Pancreas (tissue), 10 donors: ENCODE measurements at regions not wholly inside any gene's neighbourhood (a gene's known extent, or its start where the extent isn't known, plus 50 kb on each side); places are given as distances from the start of the nearest gene placed in this dataset.

Source experiments
- ATAC-seq, 4 donors: fragments of 200-7000 bp; cut with Tn5 transposase; one replicate each; pipeline versions ENCODE4 v1.8.0 to v1.9.1; 2020; ENCODE audit warnings: mild to moderate bottlenecking in 4 of 4, moderate library complexity in 4 of 4
- DNase-seq, 6 donors: peaks; one replicate each; pipeline ENCODE4 v3.0.0-alpha.2; 2020
- FAIRE-seq: peaks from 2 replicates; lab custom pipeline; 2012; peaks lifted over from hg19 to GRCh38; lab: Jason Lieb, UNC
- H3K27ac ChIP-seq, 4 donors: fragments of 200-600 bp; sonication (generic); 1 replicate in 3 of 4; 2 replicates in 1 of 4; pipeline versions ENCODE4 v1.5.0 to v1.8.0; 2020
- H3K27me3 ChIP-seq, 4 donors: fragments of 200-600 bp; one replicate each; pipeline ENCODE4 v1.8.0; 2021
- H3K36me3 ChIP-seq, 3 donors: fragments of 200-600 bp; sonication (generic) in 1 of 3; one replicate each; pipeline versions ENCODE4 v1.5.0 to v1.8.0; 2020 to 2021
- H3K4me1 ChIP-seq, 3 donors: fragments of 200-600 bp; one replicate each; pipeline ENCODE4 v1.8.0; 2021
- H3K4me3 ChIP-seq, 4 donors: fragments of 200-600 bp; sonication (generic) in 2 of 4; one replicate each; pipeline versions ENCODE4 v1.5.0 to v1.8.0; 2020 to 2021
- H3K9me3 ChIP-seq, 4 donors: fragments of 200-600 bp; one replicate each; pipeline ENCODE4 v1.8.0; 2021
- WGBS, 2 donors: extraction: QIAGEN DNeasy Blood & Tissue Kit; methylation state at CpG; one replicate each; pipeline ENCODE4 v1.1.7; 2013; 5-methylcytosine and 5-hydroxymethylcytosine counted together
- intact Hi-C, 3 donors: fragments of 100-400 bp; cut with DNase I; formaldehyde crosslinking; loops; one replicate each; pipeline versions ENCODE4 v1.11.1 to v1.14.2; 2022
- TF ChIP-seq, protein P1 (sequence below), 4 donors: fragments of 200-600 bp; sonication (generic) in 3 of 4; IDR thresholded peaks; one replicate each; pipeline versions ENCODE4 v1.5.0 to v1.8.0; 2021; ENCODE audit warnings: antibody characterized with exemption in 4 of 4
- donor health status: healthy with polysubstance abuse.
- donor health status: DM: no; HTN: no; CAD: no; lungs with moderate emphysema.
- donor health status: DM: no; HTN: no; CAD: no.
- donor health status: control.
- donor health status: control.
- donor health status: Bipolar disorder and iron deficiency.
- donor health status: DM: yes; HTN: yes; CAD: no.
- donor health status: DM: no; HTN: no; CAD: no.
- donor health status: DM: no; HTN: no; CAD: no.
- donor health status: DM: yes; HTN: yes; CAD: no.

DNA sequence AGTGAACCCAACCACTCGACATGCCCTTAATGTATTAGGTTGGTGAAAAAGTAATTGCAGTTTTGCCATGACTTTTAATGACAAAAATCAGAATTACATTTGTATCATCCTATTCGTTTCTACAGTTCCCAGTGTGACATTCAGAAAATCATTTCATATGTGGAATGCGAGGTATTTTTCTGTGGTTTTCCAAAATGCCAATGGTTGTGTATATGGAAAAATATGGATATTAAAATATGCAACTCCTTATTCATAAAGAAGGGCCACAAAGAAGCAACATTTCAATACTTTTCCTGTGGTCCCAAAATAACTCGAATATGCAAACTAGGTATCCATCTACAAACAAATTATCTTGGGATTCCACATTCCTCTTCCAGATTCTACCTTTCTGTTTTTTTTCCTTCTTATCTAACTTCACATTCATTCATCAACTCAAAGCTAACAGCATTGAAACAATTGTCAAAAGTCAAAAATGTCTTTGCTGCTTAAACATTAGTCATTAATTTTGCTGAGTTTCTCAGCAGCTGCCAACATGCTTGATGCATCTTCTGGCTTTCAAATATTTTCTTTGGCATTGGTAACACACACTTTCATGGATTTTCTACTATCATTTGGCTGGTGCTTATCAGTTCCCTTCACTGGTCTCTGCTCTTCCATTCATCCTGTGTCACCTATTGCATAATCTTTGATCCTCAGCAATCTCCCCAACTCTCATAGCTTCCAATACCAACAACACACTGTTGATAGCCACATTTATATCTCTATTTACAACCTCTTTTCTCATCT is 1445.4 kb downstream of the EFNB2 start:
- WGBS, 2 donors, result 47 to 63% methylated on average over 4 of the region's 4 CpGs
- H3K27ac ChIP-seq, result no peak overlapping the region
- no peak for FAIRE-seq
- ATAC-seq, result no peak
- H3K9me3 ChIP-seq, result no peaks in the 10 kb centered on the region
- TF ChIP-seq, protein P1, sequence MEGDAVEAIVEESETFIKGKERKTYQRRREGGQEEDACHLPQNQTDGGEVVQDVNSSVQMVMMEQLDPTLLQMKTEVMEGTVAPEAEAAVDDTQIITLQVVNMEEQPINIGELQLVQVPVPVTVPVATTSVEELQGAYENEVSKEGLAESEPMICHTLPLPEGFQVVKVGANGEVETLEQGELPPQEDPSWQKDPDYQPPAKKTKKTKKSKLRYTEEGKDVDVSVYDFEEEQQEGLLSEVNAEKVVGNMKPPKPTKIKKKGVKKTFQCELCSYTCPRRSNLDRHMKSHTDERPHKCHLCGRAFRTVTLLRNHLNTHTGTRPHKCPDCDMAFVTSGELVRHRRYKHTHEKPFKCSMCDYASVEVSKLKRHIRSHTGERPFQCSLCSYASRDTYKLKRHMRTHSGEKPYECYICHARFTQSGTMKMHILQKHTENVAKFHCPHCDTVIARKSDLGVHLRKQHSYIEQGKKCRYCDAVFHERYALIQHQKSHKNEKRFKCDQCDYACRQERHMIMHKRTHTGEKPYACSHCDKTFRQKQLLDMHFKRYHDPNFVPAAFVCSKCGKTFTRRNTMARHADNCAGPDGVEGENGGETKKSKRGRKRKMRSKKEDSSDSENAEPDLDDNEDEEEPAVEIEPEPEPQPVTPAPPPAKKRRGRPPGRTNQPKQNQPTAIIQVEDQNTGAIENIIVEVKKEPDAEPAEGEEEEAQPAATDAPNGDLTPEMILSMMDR (IDR thresholded peaks at IDR 0.05), result no peak
- H3K27me3 ChIP-seq, result peaks cover 0 to 3% (median 0%) of the 10 kb centered on the region in 4 donors
- H3K4me3 ChIP-seq, result no peak overlapping the region
- intact Hi-C loops, result no loop called here
- DNase-seq, result no peak
- no peaks in the 10 kb centered on the region for H3K36me3 ChIP-seq
- H3K4me1 ChIP-seq, result no peaks in the 10 kb centered on the region

DNA sequence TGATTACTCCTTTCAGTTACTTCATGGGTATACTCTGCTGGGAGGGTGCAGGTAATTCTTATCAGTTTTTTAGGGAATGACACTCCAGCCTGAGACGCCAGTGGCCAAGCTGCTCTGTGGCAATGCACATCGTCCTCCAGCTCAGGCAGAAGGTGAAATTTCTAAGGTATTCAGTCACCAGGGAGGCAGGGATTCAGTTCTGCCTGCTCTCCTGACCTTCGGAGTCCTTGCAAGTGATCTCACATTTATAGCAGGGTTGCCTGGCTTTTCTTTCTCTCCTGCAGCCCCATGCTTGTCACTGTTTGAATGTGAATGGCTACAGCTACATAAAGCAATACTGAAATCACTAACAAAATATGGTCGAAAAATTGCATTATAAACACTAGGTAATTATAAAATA is 1447.5 kb downstream of the EFNB2 start:
- intact Hi-C loops, result no loop called here
- Histone ChIP-seq H3K36me3 (no peaks in the 10 kb centered on the region), H3K27me3 (no peaks in the 10 kb centered on the region), H3K27ac (no peak overlapping the region), H3K9me3 (no peaks in the 10 kb centered on the region), H3K4me3 (no peak overlapping the region), H3K4me1 (no peaks in the 10 kb centered on the region)
- ATAC-seq (no peak), FAIRE-seq (no peak), DNase-seq (no peak)
- TF ChIP-seq, protein P1 (IDR thresholded peaks at IDR 0.05), result no peak
- 34 to 39% methylated on average over 4 of the region's 4 CpGs for WGBS, 2 donors

DNA sequence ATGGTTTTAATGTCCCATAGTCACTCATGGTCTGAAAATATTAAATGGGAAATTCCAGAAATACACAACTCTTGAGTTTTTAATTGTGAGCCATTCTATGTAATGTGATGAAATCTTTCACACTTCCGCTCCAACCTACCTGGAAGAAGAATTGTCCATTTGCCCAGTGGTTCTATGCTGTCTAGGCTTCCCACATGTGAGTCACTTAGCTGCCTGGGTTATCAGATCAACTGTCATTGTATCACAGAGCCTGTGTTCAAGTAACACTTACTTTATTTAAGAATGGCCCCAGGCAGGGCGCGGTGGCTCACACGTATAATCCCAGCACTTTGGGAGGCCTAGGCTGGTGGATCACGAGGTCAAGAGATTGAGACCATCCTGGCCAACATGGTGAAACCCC is 1450.5 kb downstream of the EFNB2 start:
- ATAC-seq, result no peak
- Histone ChIP-seq H3K27ac (no peak overlapping the region), H3K36me3 (no peaks in the 10 kb centered on the region), H3K9me3 (no peaks in the 10 kb centered on the region), H3K27me3 (no peaks in the 10 kb centered on the region), H3K4me3 (no peak overlapping the region), H3K4me1 (no peaks in the 10 kb centered on the region)
- intact Hi-C loops, result no loop called here
- no peak for FAIRE-seq
- 70 to 71% methylated on average over 5 of the region's 5 CpGs for WGBS, 2 donors
- no peak for DNase-seq
- TF ChIP-seq, protein P1 (IDR thresholded peaks at IDR 0.05), result no peak

DNA sequence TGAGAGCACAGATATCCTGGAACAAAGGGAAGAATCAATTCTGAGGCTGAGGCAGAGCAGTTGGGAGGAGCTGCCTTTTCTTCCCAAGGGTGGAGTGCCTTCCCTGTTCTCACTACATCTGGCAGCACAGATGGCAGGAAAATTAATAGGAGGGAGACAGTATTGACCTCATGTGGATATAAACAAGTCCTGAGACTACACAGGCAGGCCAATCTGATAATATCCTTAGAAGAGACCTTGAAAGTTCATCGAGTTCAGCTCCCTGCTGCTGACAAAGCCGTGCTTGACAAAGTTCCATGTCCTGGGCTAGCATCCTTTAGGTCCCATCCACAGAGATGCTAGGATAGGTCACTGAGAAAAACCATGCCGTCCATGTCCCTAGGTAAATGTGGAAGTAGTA is 1451.5 kb downstream of the EFNB2 start:
- WGBS, 2 donors, result 33 to 43% methylated on average over 3 of the region's 3 CpGs

DNA sequence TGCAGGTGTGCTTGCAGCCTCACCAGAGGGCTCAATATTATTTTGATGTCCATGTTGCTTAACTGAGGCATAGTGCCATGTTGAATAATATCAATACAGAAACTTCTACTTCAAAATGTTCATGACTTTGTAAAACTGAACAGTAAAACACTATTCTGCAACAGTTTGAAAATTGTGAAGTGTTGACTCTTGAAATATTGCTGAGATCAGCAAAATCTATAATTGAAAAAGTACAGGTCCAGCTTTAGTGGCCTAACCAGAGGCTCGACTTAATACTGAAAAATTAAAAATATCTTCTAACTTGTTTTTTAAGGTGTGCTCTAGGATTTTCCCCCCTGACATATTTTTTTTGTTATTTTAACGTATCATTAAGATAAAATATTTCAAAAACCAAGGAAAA is 1460.7 kb downstream of the EFNB2 start:
- no peak overlapping the region for H3K4me3 ChIP-seq
- intact Hi-C loops, result no loop called here
- DNase-seq, result no peak
- WGBS, 2 donors, result 58 to 65% methylated on average over 2 of the region's 2 CpGs
- TF ChIP-seq, protein P1 (IDR thresholded peaks at IDR 0.05), result no peak
- no peaks in the 10 kb centered on the region for H3K36me3 ChIP-seq
- no peak overlapping the region for H3K27ac ChIP-seq
- FAIRE-seq, result no peak
- no peaks in the 10 kb centered on the region for H3K4me1 ChIP-seq
- no peaks in the 10 kb centered on the region for H3K27me3 ChIP-seq
- ATAC-seq, result no peak
- H3K9me3 ChIP-seq, result no peaks in the 10 kb centered on the region

More for the DNA sequence above, 1451.5 kb downstream of the EFNB2 start:
- no peaks in the 10 kb centered on the region for H3K36me3 ChIP-seq
- DNase-seq (no peak), FAIRE-seq (no peak), ATAC-seq (no peak)
- H3K27me3 ChIP-seq, result no peaks in the 10 kb centered on the region
- H3K4me1 ChIP-seq, result no peaks in the 10 kb centered on the region
- H3K27ac ChIP-seq, result no peak overlapping the region
- no peak overlapping the region for H3K4me3 ChIP-seq
- intact Hi-C loops, result no loop called here
- no peaks in the 10 kb centered on the region for H3K9me3 ChIP-seq
- TF ChIP-seq, protein P1 (IDR thresholded peaks at IDR 0.05), result no peak
